Astrocyte (in vitro differentiated cells and primary cell): ENCODE measurements at regions not wholly inside any gene's neighbourhood (a gene's known extent, or its start where the extent isn't known, plus 50 kb on each side); places are given as distances from the start of the nearest gene placed in this dataset.

Experiments
- DNase-seq: peaks from one replicate; pipeline ENCODE4 v3.0.0-alpha.2; 2010; ENCODE audit warnings: low read depth
- FAIRE-seq: peaks from 2 replicates; lab custom pipeline; 2011; peaks lifted over from hg19 to GRCh38; lab: Jason Lieb, UNC
- H2AFZ ChIP-seq: 2 replicates; pipeline ENCODE4 v1.6.0; 2012; ENCODE audit warnings: low read depth, low read length, inconsistent platforms
- H3K27ac ChIP-seq: 2 replicates; pipeline ENCODE4 v1.5.1; 2011; ENCODE audit warnings: low read depth, low read length, inconsistent platforms
- H3K27me3 ChIP-seq: 2 replicates; pipeline ENCODE4 v1.6.0; 2011; ENCODE audit warnings: low read length, inconsistent platforms; ENCODE audit not compliant: insufficient read depth
- H3K36me3 ChIP-seq: 2 replicates; pipeline ENCODE4 v1.5.1; 2011; ENCODE audit warnings: low read length, inconsistent platforms; ENCODE audit not compliant: insufficient read depth
- H3K4me1 ChIP-seq: 2 replicates; pipeline ENCODE4 v1.5.1; 2011; ENCODE audit warnings: low read length, inconsistent platforms; ENCODE audit not compliant: insufficient read depth
- H3K4me2 ChIP-seq: 2 replicates; pipeline ENCODE4 v1.6.0; 2012; ENCODE audit warnings: low read length, inconsistent platforms
- H3K4me3 ChIP-seq: 2 replicates; pipeline ENCODE4 v1.5.1; 2011; ENCODE audit warnings: low read depth, mild to moderate bottlenecking, low read length, inconsistent platforms; ENCODE audit not compliant: insufficient read depth
- H3K79me2 ChIP-seq: 2 replicates; pipeline ENCODE4 v1.6.0; 2012; ENCODE audit warnings: mild to moderate bottlenecking, low read length, inconsistent platforms; ENCODE audit not compliant: insufficient read depth
- H3K9ac ChIP-seq: 2 replicates; pipeline ENCODE4 v1.6.0; 2012; ENCODE audit warnings: mild to moderate bottlenecking, low read length, inconsistent platforms
- H3K9me3 ChIP-seq: 2 replicates; pipeline ENCODE4 v1.5.1; 2012; ENCODE audit warnings: low read depth, mild to moderate bottlenecking, low read length, inconsistent platforms; ENCODE audit not compliant: insufficient read depth
- H4K20me1 ChIP-seq: 2 replicates; pipeline ENCODE4 v1.6.0; 2012; ENCODE audit warnings: low read length, inconsistent platforms; ENCODE audit not compliant: insufficient read depth
- H3K27ac Mint-ChIP-seq: one replicate; pipeline ENCODE4 v1.8.0; 2021; ENCODE audit warnings: mild to moderate bottlenecking, mixed read lengths; ENCODE audit not compliant: unreplicated experiment
- H3K27me3 Mint-ChIP-seq: one replicate; pipeline ENCODE4 v1.8.0; 2021; ENCODE audit warnings: low read depth, mixed read lengths; ENCODE audit not compliant: unreplicated experiment
- H3K36me3 Mint-ChIP-seq: one replicate; pipeline ENCODE4 v1.8.0; 2021; ENCODE audit warnings: low read depth, mixed read lengths; ENCODE audit not compliant: unreplicated experiment
- H3K4me1 Mint-ChIP-seq: one replicate; pipeline ENCODE4 v1.8.0; 2021; ENCODE audit warnings: low read depth, mixed read lengths; ENCODE audit not compliant: unreplicated experiment
- H3K4me3 Mint-ChIP-seq: one replicate; pipeline ENCODE4 v1.8.0; 2021; ENCODE audit warnings: mild to moderate bottlenecking, moderate library complexity, mixed read lengths; ENCODE audit not compliant: unreplicated experiment
- H3K9me3 Mint-ChIP-seq: one replicate; pipeline ENCODE4 v1.8.0; 2021; ENCODE audit warnings: mild to moderate bottlenecking, mixed read lengths; ENCODE audit not compliant: unreplicated experiment
- CTCF ChIP-seq: IDR thresholded peaks from 2 replicates; pipeline ENCODE4 v1.5.1; 2011; ENCODE audit warnings: low read depth, mild to moderate bottlenecking, inconsistent platforms, low read length, moderate library complexity; ENCODE audit not compliant: insufficient read depth
- EZH2 ChIP-seq: IDR thresholded peaks from 2 replicates; pipeline ENCODE4 v1.6.1; 2012; ENCODE audit warnings: mild to moderate bottlenecking, low read length, inconsistent platforms; ENCODE audit not compliant: insufficient read depth

- Histone ChIP-seq H2AFZ (no peak overlapping the region), H3K4me2 (no peak overlapping the region), H3K4me3 (no peak overlapping the region), H3K9ac (no peak overlapping the region), H4K20me1 (no peaks in the 10 kb centered on the region), H3K36me3 (no peaks in the 10 kb centered on the region), H3K9me3 (no peaks in the 10 kb centered on the region), H3K27ac (no peak overlapping the region), H3K4me1 (no peaks in the 10 kb centered on the region), H3K27me3 (no peaks in the 10 kb centered on the region), H3K79me2 (no peaks in the 10 kb centered on the region)
- Mint-ChIP-seq H3K27ac (no peak overlapping the region), H3K27me3 (no peaks in the 10 kb centered on the region), H3K4me1 (no peaks in the 10 kb centered on the region), H3K36me3 (no peaks in the 10 kb centered on the region), H3K9me3 (peaks cover 5% of the 10 kb centered on the region), H3K4me3 (no peak overlapping the region)
- FAIRE-seq (no peak), DNase-seq (no peak)
- TF ChIP-seq EZH2 (no peak), CTCF (no peak)
These were observed 394.6 kb upstream of the MAP2 start for GRCh38 chr2:209029249-209029648.

- Histone ChIP-seq H3K4me1 (no peaks in the 10 kb centered on the region), H3K9ac (no peak overlapping the region), H3K27me3 (no peaks in the 10 kb centered on the region), H3K4me3 (no peak overlapping the region), H3K79me2 (no peaks in the 10 kb centered on the region), H3K9me3 (no peaks in the 10 kb centered on the region), H2AFZ (no peak overlapping the region), H4K20me1 (no peaks in the 10 kb centered on the region), H3K36me3 (no peaks in the 10 kb centered on the region), H3K27ac (no peak overlapping the region), H3K4me2 (no peak overlapping the region)
- TF ChIP-seq EZH2 (no peak), CTCF (no peak)
- Mint-ChIP-seq H3K36me3 (no peaks in the 10 kb centered on the region), H3K9me3 (no peaks in the 10 kb centered on the region), H3K27me3 (no peaks in the 10 kb centered on the region), H3K27ac (no peak overlapping the region), H3K4me1 (no peaks in the 10 kb centered on the region), H3K4me3 (no peak overlapping the region)
- DNase-seq (no peak), FAIRE-seq (no peak)
These were observed 379.5 kb upstream of the MAP2 start for GRCh38 chr2:209044307-209044706.

- no peak for FAIRE-seq
- H3K9me3 Mint-ChIP-seq, result no peaks in the 10 kb centered on the region
- H3K27ac Mint-ChIP-seq, result no peak overlapping the region
- TF ChIP-seq EZH2 (no peak), CTCF (no peak)
- H2AFZ ChIP-seq, result no peak overlapping the region
- H3K36me3 ChIP-seq, result no peaks in the 10 kb centered on the region
- no peaks in the 10 kb centered on the region for H3K4me1 ChIP-seq
- no peaks in the 10 kb centered on the region for H4K20me1 ChIP-seq
- no peaks in the 10 kb centered on the region for H3K36me3 Mint-ChIP-seq
- DNase-seq, result no peak
- H3K4me1 Mint-ChIP-seq, result no peaks in the 10 kb centered on the region
- H3K27ac ChIP-seq, result no peak overlapping the region
- H3K27me3 ChIP-seq, result no peaks in the 10 kb centered on the region
- no peak overlapping the region for H3K4me3 ChIP-seq
- no peaks in the 10 kb centered on the region for H3K27me3 Mint-ChIP-seq
- H3K4me2 ChIP-seq, result no peak overlapping the region
- H3K79me2 ChIP-seq, result no peaks in the 10 kb centered on the region
- H3K9ac ChIP-seq, result no peak overlapping the region
- no peak overlapping the region for H3K4me3 Mint-ChIP-seq
- H3K9me3 ChIP-seq, result no peaks in the 10 kb centered on the region
These were observed 377.7 kb upstream of the MAP2 start for GRCh38 chr2:209046163-209046562.
